GM21390 (cell line): ENCODE measurements at regions not wholly inside any gene's neighbourhood (a gene's known extent, or its start where the extent isn't known, plus 50 kb on each side); places are given as distances from the start of the nearest gene placed in this dataset.
"Not testable (repeated sequence)": the region's sequence is repeated elsewhere in the genome, so short reads cannot be mapped to it uniquely, and the experiment has no call there.

Source experiments
- ATAC-seq: cut with Tn5 transposase; IDR thresholded peaks from one replicate; pipeline ENCODE4 v1.9.1; 2021; ENCODE audit not compliant: unreplicated experiment

- ATAC-seq: no peak
These were observed 228.7 kb upstream of the ZNF385D start for GRCh38 chr3:21979706-21980105.

GRCh38 chr3:21989341-21990042 lies 238.5 kb upstream of the ZNF385D start:
- no peak for ATAC-seq

- no peak for ATAC-seq
These were observed 240.1 kb upstream of the ZNF385D start for GRCh38 chr3:21991061-21991460.

GRCh38 chr3:21995079-21995607 lies 244.1 kb upstream of the ZNF385D start:
- ATAC-seq: no peak

GRCh38 chr3:22007368-22007767 lies 256.4 kb upstream of the ZNF385D start:
- no peak for ATAC-seq

- ATAC-seq: no peak
These were observed 260.0 kb upstream of the ZNF385D start for GRCh38 chr3:22010997-22011396.

GRCh38 chr3:22012471-22012870 lies 261.5 kb upstream of the ZNF385D start:
- no peak for ATAC-seq

GRCh38 chr3:22013641-22014040 lies 262.6 kb upstream of the ZNF385D start:
- ATAC-seq: no peak

GRCh38 chr3:22016197-22016596 lies 265.2 kb upstream of the ZNF385D start:
- ATAC-seq: no peak

- ATAC-seq: not testable (repeated sequence)
These were observed 273.6 kb upstream of the ZNF385D start for GRCh38 chr3:22024638-22025037.

- no peak for ATAC-seq
These were observed 278.5 kb upstream of the ZNF385D start for GRCh38 chr3:22029480-22029879.

- ATAC-seq: no peak
These were observed 288.2 kb upstream of the ZNF385D start for GRCh38 chr3:22039161-22039560.

GRCh38 chr3:22040150-22040549 lies 289.1 kb upstream of the ZNF385D start:
- ATAC-seq: no peak

GRCh38 chr3:22045882-22046281 lies 294.9 kb upstream of the ZNF385D start:
- ATAC-seq: no peak

- ATAC-seq: no peak
These were observed 312.5 kb upstream of the ZNF385D start for GRCh38 chr3:22063500-22063899.

- ATAC-seq: no peak
These were observed 317.6 kb upstream of the ZNF385D start for GRCh38 chr3:22068619-22069018.

- ATAC-seq: no peak
These were observed 337.2 kb upstream of the ZNF385D start for GRCh38 chr3:22088204-22088603.

- peak; percentile 92 for ATAC-seq
These were observed 338.3 kb upstream of the ZNF385D start for GRCh38 chr3:22089284-22089683.

GRCh38 chr3:22091329-22091728 lies 340.3 kb upstream of the ZNF385D start:
- ATAC-seq: no peak

- ATAC-seq: no peak
These were observed 347.0 kb upstream of the ZNF385D start for GRCh38 chr3:22098021-22098420.

- ATAC-seq: no peak
These were observed 350.3 kb upstream of the ZNF385D start for GRCh38 chr3:22101351-22101750.

- no peak for ATAC-seq
These were observed 350.8 kb upstream of the ZNF385D start for GRCh38 chr3:22101811-22102210.

- ATAC-seq: no peak
These were observed 352.4 kb upstream of the ZNF385D start for GRCh38 chr3:22103423-22103822.
